ENCODE measurements at regions not wholly inside any gene's neighbourhood (a gene's known extent, or its start where the extent isn't known, plus 50 kb on each side); places are given as distances from the start of the nearest gene placed in this dataset.

DNA sequence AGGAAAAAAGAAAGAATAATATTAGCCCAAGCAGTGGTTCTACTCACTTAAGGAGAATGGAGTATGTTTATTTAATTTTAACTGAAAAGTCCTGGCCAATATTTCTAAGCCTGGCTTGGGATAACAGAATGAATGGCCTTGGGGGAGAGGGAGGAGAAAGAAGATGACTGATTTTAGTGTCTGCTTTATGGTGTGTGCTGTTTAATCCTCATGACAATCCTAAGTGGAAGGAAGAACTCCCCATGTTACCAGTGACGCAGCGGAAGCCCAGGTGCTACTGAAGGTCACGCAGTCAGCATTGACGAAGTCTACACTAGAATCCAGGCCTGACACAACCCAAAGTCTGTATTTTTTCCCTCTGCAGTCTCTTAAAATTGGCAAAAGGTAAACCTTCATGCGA, 50.5 kb downstream of the PALM2AKAP2 start:
- DNase-seq: no peak

DNA sequence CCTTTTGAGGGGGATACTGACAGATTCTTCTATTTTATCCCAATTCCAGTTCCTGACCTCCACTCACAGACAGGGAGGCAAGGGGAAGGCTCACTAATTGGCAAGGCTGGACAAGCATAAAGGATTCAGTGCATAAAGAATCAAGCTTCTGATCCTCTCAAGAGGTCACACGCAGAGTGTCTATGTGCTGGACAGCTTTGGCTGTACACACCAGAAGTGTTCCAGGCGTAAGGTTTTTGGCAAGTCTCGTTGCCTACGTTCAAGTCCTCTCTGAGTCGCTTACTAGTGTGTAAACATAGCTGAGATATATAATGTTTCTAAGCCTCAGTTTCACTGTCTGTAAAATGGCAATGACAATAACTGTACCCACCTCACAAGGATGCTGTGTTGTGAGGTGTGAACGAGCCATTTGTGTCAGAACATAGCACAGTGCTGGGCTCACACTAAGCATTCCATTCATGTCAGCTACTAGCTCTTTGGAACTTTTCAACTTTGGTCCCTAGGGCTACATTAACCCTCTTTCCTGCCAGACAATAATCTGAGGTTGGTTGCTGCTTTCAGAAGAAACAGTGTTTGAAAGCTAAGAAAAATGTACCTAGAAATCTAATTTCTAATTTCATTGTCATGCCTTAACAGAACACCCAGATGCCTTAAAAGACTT, 52.1 kb downstream of the PALM2AKAP2 start:
- no peak for DNase-seq

DNA sequence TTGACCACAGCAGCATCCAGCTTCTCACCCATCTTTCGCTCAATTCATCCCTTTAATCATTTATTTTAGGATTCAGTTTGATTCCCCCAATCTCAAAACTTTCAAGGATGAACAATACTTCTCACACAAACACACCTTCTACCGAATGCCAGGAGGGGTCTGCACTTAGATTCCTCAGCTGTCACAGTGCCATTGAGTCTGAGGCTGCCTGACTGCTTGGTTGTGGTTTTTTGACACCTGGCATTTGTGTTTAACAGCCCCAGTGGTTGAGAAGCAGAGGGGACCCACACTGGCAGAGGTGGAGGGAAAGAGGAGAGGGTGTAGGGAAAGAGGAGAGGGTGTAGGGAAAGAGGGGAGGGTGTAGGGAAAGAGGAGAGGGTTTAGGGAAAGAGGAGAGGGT, 54.9 kb downstream of the PALM2AKAP2 start:
- DNase-seq: no peak

DNA sequence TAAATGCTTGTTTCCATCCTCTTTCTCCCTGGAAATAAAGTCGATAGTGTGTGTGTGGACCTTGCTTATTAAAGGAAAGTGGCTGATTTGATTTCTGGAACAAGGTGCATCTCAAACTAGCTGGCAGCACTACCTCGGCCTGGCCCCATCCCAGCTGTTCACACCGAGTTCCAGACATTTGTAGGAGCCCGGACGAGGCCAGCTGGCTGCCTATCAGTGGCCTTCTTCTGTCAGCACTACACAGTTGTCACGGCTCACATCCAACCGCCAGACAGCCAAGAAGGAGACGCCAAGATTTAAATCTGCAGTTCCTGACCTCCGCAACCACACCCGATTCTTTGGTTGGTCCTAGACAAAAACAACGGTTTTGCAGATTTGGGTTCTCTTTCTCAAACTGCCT, 63.6 kb downstream of the PALM2AKAP2 start:
- DNase-seq: peak; percentile 29

DNA sequence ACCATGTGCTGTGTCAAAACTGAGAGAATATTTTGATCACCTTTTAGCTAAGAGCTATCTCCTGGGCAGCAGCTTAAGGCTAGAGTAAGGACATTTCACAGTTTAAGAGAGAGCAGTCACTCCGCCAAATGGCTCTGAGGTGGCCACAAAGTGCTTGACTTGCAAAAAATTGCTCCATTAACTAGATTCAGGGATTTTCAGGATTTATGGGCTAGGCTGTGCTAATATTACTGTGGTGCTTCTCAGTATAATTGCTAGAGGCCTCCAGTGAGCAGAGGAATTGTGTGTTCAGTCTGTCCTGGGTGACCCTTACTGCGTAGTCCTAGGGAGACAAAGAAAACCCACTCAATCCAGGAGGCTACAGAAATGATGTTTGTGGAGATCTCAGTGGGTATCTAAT, 65.2 kb downstream of the PALM2AKAP2 start:
- DNase-seq: no peak

DNA sequence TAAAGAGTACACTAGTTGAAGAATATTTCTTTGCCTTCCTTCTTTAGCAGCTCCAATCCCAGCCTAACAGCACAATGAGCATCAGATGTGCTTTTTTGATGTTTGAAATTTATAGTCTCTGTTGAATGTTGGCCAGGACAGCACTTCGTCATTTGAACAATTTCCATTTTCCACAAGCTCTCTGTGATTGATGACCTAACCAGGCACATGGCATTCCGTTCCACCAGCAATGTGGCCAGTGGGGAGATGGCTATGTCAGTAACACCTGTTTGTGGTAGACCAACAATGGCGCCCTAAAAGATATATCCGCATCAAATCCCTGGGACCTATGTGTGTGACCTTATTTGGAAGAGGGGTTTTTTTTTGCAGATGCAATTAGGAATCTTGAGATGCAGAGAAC, 66.8 kb downstream of the PALM2AKAP2 start:
- DNase-seq: no peak

DNA sequence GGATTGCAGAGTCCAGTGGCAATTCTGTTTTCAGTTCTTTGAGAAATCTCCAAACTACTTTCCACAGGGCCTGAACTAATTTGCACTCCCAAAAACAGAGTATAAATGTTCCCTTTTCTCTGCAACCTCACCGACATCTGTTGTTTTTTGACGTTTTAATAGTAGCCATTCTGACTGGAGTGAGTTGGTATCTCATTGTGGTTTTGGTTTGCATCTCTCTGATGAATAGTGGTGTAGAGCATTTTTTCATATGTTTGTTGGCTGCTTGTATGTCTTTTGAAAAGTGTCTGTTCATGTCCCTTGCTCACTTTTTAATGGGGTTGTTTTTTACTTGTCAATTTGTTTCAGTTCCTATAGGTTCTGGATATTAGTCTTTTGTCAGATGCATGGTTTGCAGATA, 72.6 kb downstream of the PALM2AKAP2 start:
- DNase-seq: no peak

DNA sequence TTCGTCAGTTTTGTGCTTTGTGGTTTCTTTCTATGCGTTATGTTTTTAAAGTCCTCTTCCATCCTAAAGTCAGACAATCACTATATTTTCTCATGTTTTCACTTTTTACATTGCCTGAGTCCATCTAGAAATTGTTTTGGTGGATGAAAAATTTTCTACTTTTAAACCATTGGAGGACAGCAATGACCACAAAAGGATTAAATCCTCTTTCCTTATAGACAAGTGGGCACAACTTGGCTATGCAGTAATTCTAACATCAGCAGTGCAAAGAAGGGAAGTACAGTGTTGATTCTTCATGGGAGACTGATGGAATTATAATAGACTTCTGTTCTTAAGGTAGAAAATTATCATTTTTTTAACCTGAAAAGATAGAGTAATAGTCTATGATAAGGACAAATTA, 75.5 kb downstream of the PALM2AKAP2 start:
- DNase-seq: no peak

GRCh38 chr9:109856785-109857184, 76.8 kb downstream of the PALM2AKAP2 start:
- DNase-seq: no peak

DNA sequence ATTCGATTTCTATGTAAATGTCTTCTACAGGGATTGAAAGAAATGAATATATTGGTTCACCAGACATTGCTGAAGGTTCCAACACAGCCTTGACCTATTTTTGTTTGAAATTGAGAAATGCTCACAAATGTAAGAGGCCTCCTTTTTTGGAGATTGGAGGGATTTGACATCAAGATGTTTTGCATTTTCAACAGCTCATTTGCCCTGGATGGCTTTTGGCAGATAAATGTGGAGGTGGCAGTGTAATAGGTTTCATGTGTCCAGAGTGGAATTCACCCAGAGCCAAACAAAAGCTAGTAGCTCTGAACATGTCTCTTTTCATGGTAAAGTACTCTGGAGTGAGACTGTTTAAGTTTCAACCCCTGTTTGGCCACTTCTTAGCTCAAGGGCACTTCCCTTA, 77.3 kb downstream of the PALM2AKAP2 start:
- DNase-seq: no peak

- no peak for DNase-seq
Measured at GRCh38 chr9:109859447-109859846, 79.4 kb downstream of the PALM2AKAP2 start.

- DNase-seq: no peak
Measured at GRCh38 chr9:109860521-109860920, 80.5 kb downstream of the PALM2AKAP2 start.

DNA sequence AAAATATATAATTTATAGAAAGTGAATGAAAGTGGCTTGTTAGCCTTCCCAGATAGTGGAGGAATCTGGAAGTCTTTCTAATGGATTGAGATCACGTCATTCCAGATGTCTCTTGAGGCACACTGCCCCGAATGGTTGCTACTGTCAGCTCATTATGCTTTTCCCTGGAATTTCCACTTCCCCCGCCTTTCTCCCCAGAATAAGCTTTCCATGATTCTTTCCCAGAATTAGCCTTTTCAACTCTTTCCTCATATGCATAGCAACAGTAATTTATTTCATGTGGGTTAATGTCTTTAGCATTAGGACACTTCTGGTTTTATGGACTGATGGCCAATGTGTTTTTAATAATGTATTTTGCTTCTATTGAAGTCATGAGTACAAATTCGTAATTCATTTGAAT, 81.5 kb downstream of the PALM2AKAP2 start:
- DNase-seq: no peak

GRCh38 chr9:109861918-109862317, 81.9 kb downstream of the PALM2AKAP2 start:
- no peak for DNase-seq

- DNase-seq: no peak
Measured at GRCh38 chr9:109862452-109862851, 82.5 kb downstream of the PALM2AKAP2 start.

GRCh38 chr9:109863961-109864360, 84.0 kb downstream of the PALM2AKAP2 start:
- no peak for DNase-seq

GRCh38 chr9:109865521-109865920, 85.5 kb downstream of the PALM2AKAP2 start:
- no peak for DNase-seq

GRCh38 chr9:109868207-109868606, 88.2 kb downstream of the PALM2AKAP2 start:
- no peak for DNase-seq

GRCh38 chr9:109868722-109869121, 88.7 kb downstream of the PALM2AKAP2 start:
- no peak for DNase-seq

DNA sequence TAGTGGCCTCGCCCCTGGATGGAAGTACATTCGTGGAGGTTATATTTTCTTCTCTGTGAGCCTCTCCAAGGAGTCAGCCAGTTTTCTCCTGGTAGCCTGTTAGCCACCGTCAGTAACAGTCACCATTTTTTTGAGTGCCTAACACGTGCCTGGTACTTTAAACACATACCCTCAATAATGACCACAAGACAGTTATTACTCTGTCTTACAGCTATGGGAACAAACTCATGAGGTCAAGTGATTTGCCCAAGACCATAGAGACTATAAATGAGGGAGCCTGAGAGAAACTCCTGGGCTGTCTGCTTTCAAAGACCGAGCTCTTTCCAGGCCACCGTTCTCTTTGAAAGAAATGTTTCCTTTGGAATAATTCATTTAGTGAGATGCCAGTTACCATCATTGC, 90.4 kb downstream of the PALM2AKAP2 start:
- DNase-seq: no peak

DNA sequence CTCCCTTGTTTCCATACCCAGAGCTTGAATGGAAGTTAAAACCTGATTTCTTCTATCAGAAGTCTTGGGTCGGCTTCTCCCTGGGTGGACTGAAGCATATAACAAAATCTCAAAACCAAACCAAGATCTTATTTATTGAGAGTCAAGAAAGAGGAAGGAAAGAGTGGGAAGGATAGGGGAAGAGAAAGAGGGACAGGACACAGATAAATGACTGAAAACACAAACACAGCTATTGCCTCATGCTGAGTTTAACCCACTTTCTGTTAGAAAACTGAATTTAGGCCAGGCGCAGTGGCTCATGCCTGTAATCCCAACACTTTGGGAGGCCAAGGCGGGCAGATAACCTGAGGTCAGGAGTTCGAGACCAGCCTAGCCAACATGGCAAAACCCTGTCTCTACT, 92.9 kb downstream of the PALM2AKAP2 start:
- DNase-seq: no peak

- DNase-seq: no peak
Measured at GRCh38 chr9:109875495-109876129, 95.6 kb downstream of the PALM2AKAP2 start.

DNA sequence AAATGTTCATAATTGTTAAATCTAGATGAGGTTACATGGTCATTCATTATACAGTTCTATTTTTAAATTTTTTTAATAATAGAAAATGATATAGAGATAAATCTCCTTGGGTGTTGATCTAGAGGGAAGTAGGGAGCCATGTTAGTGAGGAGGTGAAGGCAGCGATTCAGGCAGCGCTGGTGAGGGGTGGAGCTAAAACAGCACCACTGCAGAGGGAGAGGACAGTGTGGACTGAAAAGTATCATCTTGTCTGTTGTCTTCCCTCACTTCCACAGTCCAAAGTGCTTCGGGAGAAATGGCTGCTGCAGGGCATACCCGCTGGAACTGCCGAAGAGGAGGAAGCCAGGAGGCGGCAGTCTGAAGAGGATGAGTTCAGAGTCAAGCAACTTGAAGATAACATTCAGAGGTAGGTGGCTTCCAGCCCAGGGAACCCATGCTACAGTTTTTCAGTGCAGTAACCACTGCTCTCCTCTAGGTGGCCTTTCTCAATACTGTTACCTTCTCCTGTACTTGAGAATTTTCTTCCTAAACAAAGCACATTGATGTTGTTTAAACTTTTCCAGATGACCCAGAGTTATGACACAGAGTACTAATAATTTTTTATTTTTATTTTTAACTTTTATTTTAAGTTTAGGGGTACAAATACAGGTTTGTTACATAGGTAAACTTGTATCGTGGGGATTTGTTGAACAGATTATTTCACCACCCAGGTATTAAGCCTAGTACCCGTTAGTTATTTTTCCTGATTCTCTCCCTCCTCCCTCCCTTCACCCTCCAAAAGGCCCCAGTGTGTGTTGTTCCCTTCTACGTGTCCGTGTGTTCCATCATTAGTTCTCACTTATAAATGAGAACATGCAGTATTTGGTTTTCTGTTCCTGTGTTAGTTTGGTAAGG, 100.5 kb downstream of the PALM2AKAP2 start:
- DNase-seq: no peak

GRCh38 chr9:109883623-109884022, 103.6 kb downstream of the PALM2AKAP2 start:
- DNase-seq: no peak
